GM12878 (cell line): ENCODE measurements at regions not wholly inside any gene's neighbourhood (a gene's known extent, or its start where the extent isn't known, plus 50 kb on each side); places are given as distances from the start of the nearest gene placed in this dataset.

Source experiments
- ATAC-seq: fragments of 200-7000 bp; cut with Tn5 transposase; 3 replicates; pipeline ENCODE4 v1.9.1; 2020; ENCODE audit warnings: mild to moderate bottlenecking, moderate library complexity
- BruUV-seq: library from RNA; stranded (reverse); fragments of 400-500 nt; replicated peaks from 2 replicates; lab custom pipeline; 2021; lab: Mats Ljungman, UMichigan
- CTCF ChIA-PET: fragments of 300-600 bp; sonication (Branson Sonifier 250); formaldehyde crosslinking; extraction: SDS; loops from one replicate; lab custom pipeline; 2021; ENCODE audit warnings: inconsistent platforms; lab: Yijun Ruan, JAX
- POLR2A ChIA-PET: fragments of 350-600 bp; formaldehyde crosslinking; extraction: SDS; loops from one replicate; lab custom pipeline; 2021; ENCODE audit warnings: inconsistent platforms; lab: Charles Lee
- RAD21 ChIA-PET: fragments of 300-600 bp; sonication (Branson Sonifier 250); formaldehyde crosslinking; loops from one replicate; lab custom pipeline; 2023; ENCODE audit warnings: antibody characterized with exemption; ENCODE audit not compliant: unreplicated experiment; lab: Charles Lee
- SMC1A ChIA-PET: fragments of 300-600 bp; sonication (Branson Sonifier 250); formaldehyde crosslinking; loops from one replicate; lab custom pipeline; 2023; ENCODE audit not compliant: unreplicated experiment, uncharacterized antibody; lab: Charles Lee
- DNase-seq: peaks from one replicate; pipeline ENCODE4 v3.0.0-alpha.2; 2011; ENCODE audit warnings: low read depth, low spot score
- FAIRE-seq: peaks from 3 replicates; lab custom pipeline; 2011; peaks lifted over from hg19 to GRCh38; lab: Jason Lieb, UNC
- H2AFZ ChIP-seq: 2 replicates; pipeline ENCODE4 v1.6.0; 2011; ENCODE audit warnings: low read depth, low read length, control low read depth; ENCODE audit not compliant: control insufficient read depth
- H3K27ac ChIP-seq: 2 replicates; pipeline ENCODE4 v1.5.1; 2011; ENCODE audit warnings: control low read depth; ENCODE audit not compliant: control insufficient read depth, insufficient read depth
- H3K27me3 ChIP-seq, 2 experiments: replicated peaks in 1 of 2; 2 replicates each; pipeline versions ENCODE4 v1.6.0 to v1.6.1; 2011; ENCODE audit warnings: low read length in 1 of 2; ENCODE audit not compliant: control insufficient read depth in 2 of 2, insufficient read depth in 2 of 2
- H3K36me3 ChIP-seq, 2 experiments: 2 replicates each; pipeline ENCODE4 v1.5.1; 2011; ENCODE audit warnings: low read length in 1 of 2; ENCODE audit not compliant: control insufficient read depth in 2 of 2, insufficient read depth in 2 of 2
- H3K4me1 ChIP-seq: 2 replicates; pipeline ENCODE4 v1.6.1; 2011; ENCODE audit warnings: mild to moderate bottlenecking, low read length, moderate library complexity, mixed read lengths; ENCODE audit not compliant: control insufficient read depth, insufficient read depth
- H3K4me2 ChIP-seq: 2 replicates; pipeline ENCODE4 v1.6.0; 2011; ENCODE audit warnings: control low read depth; ENCODE audit not compliant: control insufficient read depth, insufficient read depth
- H3K4me3 ChIP-seq: fragments of 200-600 bp; sonication (generic); 2 replicates; pipeline ENCODE4 v1.5.1; 2016
- H3K79me2 ChIP-seq: 2 replicates; pipeline ENCODE4 v1.6.0; 2011; ENCODE audit warnings: low read length; ENCODE audit not compliant: control insufficient read depth, insufficient read depth
- H3K9ac ChIP-seq: 2 replicates; pipeline ENCODE4 v1.8.0; 2011; ENCODE audit warnings: low read length, control low read depth, mixed read lengths; ENCODE audit not compliant: control insufficient read depth, insufficient read depth
- H3K9me3 ChIP-seq: replicated peaks from 3 replicates; pipeline ENCODE4 v1.5.1; 2011; ENCODE audit warnings: mild to moderate bottlenecking, low read length; ENCODE audit not compliant: control insufficient read depth, insufficient read depth
- H4K20me1 ChIP-seq: 2 replicates; pipeline ENCODE4 v1.6.0; 2011; ENCODE audit not compliant: control insufficient read depth, insufficient read depth
- BMI1 ChIP-seq: fragments of 450-650 bp; IDR thresholded peaks from 2 replicates; pipeline ENCODE4 v1.6.1; 2016; ENCODE audit warnings: mild to moderate bottlenecking, moderate library complexity, borderline replicate concordance
- BRCA1 ChIP-seq: IDR thresholded peaks from 2 replicates; pipeline ENCODE4 v1.6.1; 2011; ENCODE audit warnings: low read depth, low read length, improper control_type of control experiment
- E2F4 ChIP-seq: IDR thresholded peaks from 2 replicates; pipeline ENCODE4 v1.6.1; 2012; ENCODE audit warnings: low read depth, low read length, improper control_type of control experiment
- EZH2 ChIP-seq: IDR thresholded peaks from 2 replicates; pipeline ENCODE4 v1.6.1; 2012; ENCODE audit warnings: low read depth, mild to moderate bottlenecking, control low read depth, inconsistent platforms, low read length, borderline replicate concordance; ENCODE audit not compliant: control insufficient read depth
- IKZF1 ChIP-seq: fragments of 450-650 bp; conservative IDR thresholded peaks from 2 replicates; pipeline ENCODE4 v1.6.1; 2017; ENCODE audit warnings: antibody characterized with exemption, mild to moderate bottlenecking
- MTA3 ChIP-seq: IDR thresholded peaks from 2 replicates; pipeline ENCODE4 v1.6.1; 2012; ENCODE audit warnings: low read length, inconsistent platforms, borderline replicate concordance
- PAX8 ChIP-seq: fragments of 450-650 bp; IDR thresholded peaks from 2 replicates; pipeline ENCODE4 v1.6.1; 2017; ENCODE audit warnings: mild to moderate bottlenecking, moderate library complexity
- SREBF2 ChIP-seq: IDR thresholded peaks from 2 replicates; pipeline ENCODE4 v1.6.1; 2012; ENCODE audit warnings: mild to moderate bottlenecking, low read length
- ZBTB11 ChIP-seq: fragments of 450-650 bp; formaldehyde crosslinking; IDR thresholded peaks from 2 replicates; pipeline ENCODE4 v1.5.0; 2022; ENCODE audit warnings: mild to moderate bottlenecking, missing genetic modification characterization
- ZBTB40 ChIP-seq: fragments of 450-650 bp; IDR thresholded peaks from 2 replicates; pipeline ENCODE4 v1.6.1; 2016; ENCODE audit warnings: mild to moderate bottlenecking, moderate library complexity, borderline replicate concordance
- ZNF217 ChIP-seq: fragments of 450-650 bp; IDR thresholded peaks from 2 replicates; pipeline ENCODE4 v1.6.1; 2017; ENCODE audit warnings: antibody characterized with exemption, mild to moderate bottlenecking
- ZNF384 ChIP-seq: IDR thresholded peaks from 2 replicates; pipeline ENCODE4 v1.6.1; 2012; ENCODE audit warnings: low read depth, mild to moderate bottlenecking, low read length, improper control_type of control experiment, borderline replicate concordance
- WGBS: methylation state at CpG from one replicate; pipeline ENCODE4 v1.1.6; 2016; ENCODE audit warnings: low lambda C conversion rate; ENCODE audit not compliant: insufficient replicate concordance, insufficient coverage; ENCODE audit errors: missing lambda C conversion rate; 5-methylcytosine and 5-hydroxymethylcytosine counted together
- in situ Hi-C: fragments of 300-500 bp; cut with MboI; formaldehyde crosslinking; loops from 9 replicates; pipeline ENCODE4 v1.14.3; 2018; ENCODE audit warnings: mixed read lengths
- intact Hi-C: fragments of 100-400 bp; cut with micrococcal nuclease; formaldehyde crosslinking; loops from one replicate; pipeline ENCODE4 v1.14.2; 2022; ENCODE audit not compliant: unreplicated experiment
- TF ChIP-seq, protein P1 (sequence below): fragments of 150-350 bp; IDR thresholded peaks from 2 replicates; pipeline ENCODE4 v1.6.1; 2014; ENCODE audit warnings: mild to moderate bottlenecking, low read depth, low read length

- TF ChIP-seq ZBTB40, result no peak
- TF ChIP-seq PAX8, result no peak
- TF ChIP-seq, protein P1, sequence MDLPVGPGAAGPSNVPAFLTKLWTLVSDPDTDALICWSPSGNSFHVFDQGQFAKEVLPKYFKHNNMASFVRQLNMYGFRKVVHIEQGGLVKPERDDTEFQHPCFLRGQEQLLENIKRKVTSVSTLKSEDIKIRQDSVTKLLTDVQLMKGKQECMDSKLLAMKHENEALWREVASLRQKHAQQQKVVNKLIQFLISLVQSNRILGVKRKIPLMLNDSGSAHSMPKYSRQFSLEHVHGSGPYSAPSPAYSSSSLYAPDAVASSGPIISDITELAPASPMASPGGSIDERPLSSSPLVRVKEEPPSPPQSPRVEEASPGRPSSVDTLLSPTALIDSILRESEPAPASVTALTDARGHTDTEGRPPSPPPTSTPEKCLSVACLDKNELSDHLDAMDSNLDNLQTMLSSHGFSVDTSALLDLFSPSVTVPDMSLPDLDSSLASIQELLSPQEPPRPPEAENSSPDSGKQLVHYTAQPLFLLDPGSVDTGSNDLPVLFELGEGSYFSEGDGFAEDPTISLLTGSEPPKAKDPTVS, result no peak
- no peak for TF ChIP-seq ZNF217
Measured at GRCh38 chr2:18998491-18998890, 359.9 kb downstream of the OSR1 start (continued).

GRCh38 chr2:18993756-18994338 is 364.6 kb downstream of the OSR1 start:
- intact Hi-C loops (no loop called here), in situ Hi-C loops (no loop called here)
- H3K27me3 ChIP-seq, result no peaks in the 10 kb centered on the region
- H3K79me2 ChIP-seq, result no peaks in the 10 kb centered on the region
- WGBS, result 89% methylated on average over 3 of the region's 3 CpGs
- ChIA-PET SMC1A (no interaction called here), POLR2A (no interaction called here), RAD21 (no interaction called here), CTCF (no interaction called here)
- H2AFZ ChIP-seq, result no peak overlapping the region
- no peak overlapping the region for H3K9ac ChIP-seq
- DNase-seq (no peak), FAIRE-seq (no peak), ATAC-seq (no peak)
- no peaks in the 10 kb centered on the region for H3K9me3 ChIP-seq
- H3K27ac ChIP-seq, result no peak overlapping the region
- H3K4me1 ChIP-seq, result no peaks in the 10 kb centered on the region
- no peaks in the 10 kb centered on the region for H4K20me1 ChIP-seq
- H3K4me2 ChIP-seq, result no peak overlapping the region
- H3K36me3 ChIP-seq, result no peaks in the 10 kb centered on the region
- no TSS peak for BruUV-seq
- no peak overlapping the region for H3K4me3 ChIP-seq
- TF ChIP-seq MTA3 (no peak), IKZF1 (no peak), E2F4 (no peak), ZNF384 (no peak), ZBTB11 (CRISPR knock-in tag) (no peak), BRCA1 (no peak), BMI1 (no peak), EZH2 (no peak), SREBF2 (no peak)
